Hypothalamus (tissue), 51 donors: ENCODE measurements at regions not wholly inside any gene's neighbourhood (a gene's known extent, or its start where the extent isn't known, plus 50 kb on each side); places are given as distances from the start of the nearest gene placed in this dataset.

Source experiments
- DNase-seq, 51 donors: peaks; one replicate each; lab custom pipeline; 2025; lab: John Stamatoyannopoulos, UW

GRCh38 chr14:41973178-41973577, 366.5 kb downstream of the LRFN5 start:
- no peak for DNase-seq

GRCh38 chr14:41972531-41972930, 365.9 kb downstream of the LRFN5 start:
- DNase-seq: no peak

GRCh38 chr14:41960281-41960680, 353.6 kb downstream of the LRFN5 start:
- no peak for DNase-seq

- no peak for DNase-seq
Measured at GRCh38 chr14:41957459-41957858, 350.8 kb downstream of the LRFN5 start.
